Fibroblast of peridontal ligament (primary cell): ENCODE measurements at regions not wholly inside any gene's neighbourhood (a gene's known extent, or its start where the extent isn't known, plus 50 kb on each side); places are given as distances from the start of the nearest gene placed in this dataset.

Experiments used
- DNase-seq: peaks from one replicate; pipeline ENCODE4 v3.0.0-alpha.2; 2010; ENCODE audit errors: extremely low read depth

DNA sequence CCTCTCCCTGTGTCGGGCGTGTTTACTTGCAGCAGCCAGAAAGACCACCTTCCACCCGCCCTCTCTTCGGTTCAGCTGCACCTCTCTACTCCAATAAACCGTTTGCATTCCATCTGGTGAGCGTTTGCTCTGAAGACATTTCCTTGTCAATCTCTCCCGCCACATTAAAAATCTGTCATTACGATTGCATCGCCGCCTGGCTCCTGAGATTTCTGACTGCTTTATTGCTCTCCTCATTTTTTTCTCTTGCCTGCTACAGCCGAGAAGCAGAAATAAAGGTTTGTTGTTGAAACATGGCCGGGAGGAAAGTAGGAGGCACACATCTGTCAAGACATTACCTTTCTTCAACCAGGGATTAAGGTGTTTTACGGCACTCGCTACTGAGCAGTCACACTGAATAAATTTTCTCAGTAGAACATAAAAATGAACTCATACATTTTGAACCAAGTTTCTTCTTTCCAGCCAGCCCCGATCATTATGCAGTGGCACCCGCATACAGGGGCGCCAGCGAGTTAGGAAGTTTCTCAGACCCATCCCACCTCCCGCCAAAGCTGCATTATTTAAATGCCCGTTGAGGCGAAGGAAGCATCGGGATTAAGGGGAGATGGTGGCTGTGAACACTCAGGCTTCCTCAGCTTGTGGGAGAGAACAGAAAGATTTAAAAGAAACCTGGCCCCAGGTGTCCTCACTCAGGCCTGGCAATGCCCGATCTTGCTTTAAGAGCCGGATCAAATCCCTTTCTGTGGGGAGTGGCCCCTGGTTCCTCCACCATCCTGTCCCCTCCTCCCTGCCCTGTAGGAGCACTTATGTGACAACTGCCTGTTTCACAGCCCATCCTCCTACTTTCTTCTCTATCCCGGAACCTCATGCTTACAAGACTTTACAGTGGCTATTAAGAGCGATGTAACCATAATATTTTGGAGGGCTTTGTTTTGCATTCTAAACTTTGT is 1108.9 kb downstream of the BCL11B start:
- no peak for DNase-seq

DNA sequence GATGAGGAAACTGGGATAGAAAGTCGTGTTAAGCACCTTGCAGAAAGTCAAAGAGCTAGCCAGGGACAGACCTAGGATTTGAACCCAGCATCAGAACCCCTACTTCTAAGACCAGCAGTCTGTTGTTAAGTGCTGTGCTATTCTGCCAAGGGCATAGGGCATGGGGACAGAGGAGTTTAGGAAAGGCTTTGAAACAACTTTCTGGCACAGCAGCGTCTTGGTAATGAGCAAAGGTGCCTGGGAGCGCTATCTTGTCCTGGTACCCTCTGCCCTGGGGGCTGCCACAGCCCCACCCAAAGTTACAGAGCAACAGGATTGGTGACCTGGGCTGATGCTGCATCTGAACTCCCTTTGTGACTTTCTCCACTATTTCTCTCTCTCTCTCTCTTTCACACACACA is 1108.1 kb downstream of the BCL11B start:
- DNase-seq = no peak

DNA sequence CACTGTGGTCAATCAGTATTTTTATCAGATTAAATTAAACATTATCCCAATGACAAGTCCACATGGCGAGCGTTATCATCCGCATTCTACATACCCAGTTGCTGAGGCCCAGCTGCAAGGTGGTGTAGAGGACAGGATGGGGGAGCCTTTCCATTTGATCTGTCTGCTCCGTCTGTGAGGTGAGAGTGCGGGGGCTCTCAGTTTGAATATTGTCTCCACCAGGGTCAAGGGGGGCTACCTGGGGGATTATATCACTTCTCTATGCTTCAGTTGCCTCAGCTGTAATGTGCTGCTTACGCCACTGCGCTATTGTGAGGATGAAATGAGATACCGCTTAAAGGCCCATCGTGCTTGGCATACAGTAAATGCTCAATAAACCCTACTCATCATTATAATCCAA is 1106.0 kb downstream of the BCL11B start:
- no peak for DNase-seq

DNA sequence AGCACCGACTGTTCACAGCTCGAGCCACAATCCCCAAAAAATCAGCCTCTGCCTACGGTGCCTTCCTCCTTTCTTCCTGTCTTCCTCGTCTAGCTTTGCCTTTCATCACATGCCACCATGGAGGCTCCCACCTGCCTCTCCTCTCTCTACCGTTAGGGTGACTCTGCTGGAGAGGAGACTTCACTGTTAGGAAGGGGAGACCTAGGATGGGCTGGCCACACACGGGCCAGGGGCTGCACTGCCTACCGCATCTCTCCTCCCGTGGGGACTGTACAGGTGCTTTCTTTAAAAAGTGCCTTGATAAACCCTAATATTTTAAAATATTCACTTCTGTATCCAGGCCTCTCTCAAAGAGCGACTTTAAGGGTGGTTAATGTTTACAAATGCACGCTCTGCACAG is 1104.7 kb downstream of the BCL11B start:
- no peak for DNase-seq

DNA sequence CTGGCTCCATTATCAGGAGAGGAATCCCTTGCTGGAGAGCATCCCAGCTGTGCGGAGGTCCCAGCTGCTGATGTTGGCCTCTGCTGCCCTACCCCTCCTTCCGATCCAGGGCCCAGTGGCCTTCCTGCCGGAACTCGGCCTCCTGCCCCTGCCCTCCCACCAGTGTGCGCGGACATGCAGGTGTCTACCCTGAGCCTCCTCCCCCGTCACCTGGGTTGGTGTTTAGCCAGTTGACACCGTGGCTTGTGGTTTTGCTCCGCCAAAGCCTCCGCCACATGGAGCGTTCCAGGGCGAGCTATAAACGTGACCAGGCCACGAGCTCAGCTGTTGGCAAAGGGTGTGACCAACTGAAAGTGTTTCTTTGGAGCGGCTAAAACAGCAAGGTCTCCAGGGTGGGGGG is 1104.3 kb downstream of the BCL11B start:
- DNase-seq = no peak

DNA sequence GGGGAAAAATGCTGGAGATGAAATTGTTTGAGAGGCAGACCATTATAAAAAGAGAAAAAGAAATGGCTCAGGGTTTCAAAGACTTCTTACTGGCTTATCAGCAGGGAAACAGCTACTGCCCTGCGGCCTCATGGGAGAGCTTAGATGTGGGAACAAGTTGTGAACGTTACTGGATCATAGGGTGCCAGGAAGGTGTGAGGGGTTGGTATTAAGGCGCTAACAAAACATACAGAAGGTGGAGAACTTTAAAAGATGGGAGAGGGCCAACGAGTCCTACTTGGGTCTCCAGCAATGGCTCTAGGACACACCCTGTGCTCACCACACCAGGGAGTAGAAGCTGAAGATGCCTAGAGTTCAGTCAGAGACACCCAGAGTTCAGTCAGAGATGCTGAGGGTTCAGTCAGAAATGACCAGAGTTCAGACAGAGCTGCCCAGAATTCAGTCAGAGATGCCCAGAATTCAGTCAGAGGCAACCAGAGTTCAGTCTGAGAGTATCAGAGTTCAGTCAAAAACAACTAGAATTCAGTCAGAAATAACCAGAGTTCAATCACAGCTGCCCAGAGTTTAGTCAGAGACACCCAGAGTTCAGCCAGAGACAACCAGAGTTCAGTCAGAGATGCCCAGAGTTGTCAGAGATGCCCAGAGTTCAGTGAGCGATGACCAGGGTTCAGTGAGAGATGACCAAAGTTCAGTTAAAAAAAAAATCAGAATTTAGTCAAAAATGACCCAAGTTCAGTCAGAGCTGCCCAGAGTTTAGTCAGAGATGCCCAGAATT is 1103.6 kb downstream of the BCL11B start:
- DNase-seq = no peak

DNA sequence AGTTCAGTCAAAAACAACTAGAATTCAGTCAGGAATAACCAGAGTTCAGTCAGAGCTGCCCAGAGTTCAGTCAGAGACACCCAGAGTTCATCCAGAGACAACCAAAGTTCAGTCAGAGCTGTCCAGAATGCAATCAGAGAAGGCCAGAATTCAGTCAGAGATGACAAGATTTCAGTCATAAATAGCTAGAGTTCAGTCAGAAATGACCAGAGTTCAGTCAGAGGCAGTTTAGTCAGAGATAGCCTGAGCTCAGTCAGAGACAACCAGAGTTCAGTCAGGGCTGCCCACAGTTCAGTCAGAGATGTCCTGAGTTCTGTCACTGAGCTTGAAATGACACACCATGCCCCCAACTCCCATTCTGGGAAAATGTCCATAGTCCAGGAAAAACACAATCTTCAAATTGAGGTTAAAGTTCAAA is 1102.8 kb downstream of the BCL11B start:
- no peak for DNase-seq

DNA sequence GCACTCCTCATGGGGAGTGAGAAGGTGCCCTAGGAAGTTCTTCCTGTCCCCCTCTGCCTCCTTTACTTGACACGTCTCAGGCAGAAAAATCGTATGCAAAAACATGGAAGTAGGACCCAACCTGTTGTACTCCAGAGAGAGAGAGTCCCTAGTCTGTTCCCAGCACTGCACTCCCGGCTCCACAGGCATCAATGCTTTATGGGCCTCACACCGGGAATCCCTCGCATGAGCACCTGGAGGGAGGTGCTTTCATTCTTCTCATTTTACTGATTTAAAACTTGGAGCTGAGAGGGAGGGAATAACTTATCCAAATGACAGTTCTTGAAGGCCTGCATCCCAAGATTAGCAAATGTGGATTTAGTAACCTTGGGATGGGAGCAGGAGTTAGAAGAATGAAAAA is 1101.4 kb downstream of the BCL11B start:
- no peak for DNase-seq

DNA sequence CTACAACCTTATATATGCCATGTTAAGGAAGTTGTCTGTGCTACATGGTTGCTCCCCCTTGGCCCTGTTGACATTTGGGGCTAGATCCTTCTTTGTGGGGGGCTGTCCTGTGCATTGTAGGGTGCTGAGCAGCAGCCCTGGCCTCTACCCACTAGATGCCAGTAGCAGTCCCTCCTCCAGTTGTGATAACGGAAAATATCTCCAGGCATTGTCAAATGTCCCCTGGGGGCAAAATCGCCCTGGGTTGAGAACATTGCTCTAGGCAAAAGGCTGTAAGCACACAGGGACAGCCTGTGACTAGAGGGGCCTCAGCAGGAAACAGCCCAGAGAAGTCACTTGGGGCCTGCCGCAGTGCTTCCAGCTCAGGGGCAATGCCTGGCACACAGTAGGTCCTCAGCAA is 1100.3 kb downstream of the BCL11B start:
- DNase-seq = no peak

DNA sequence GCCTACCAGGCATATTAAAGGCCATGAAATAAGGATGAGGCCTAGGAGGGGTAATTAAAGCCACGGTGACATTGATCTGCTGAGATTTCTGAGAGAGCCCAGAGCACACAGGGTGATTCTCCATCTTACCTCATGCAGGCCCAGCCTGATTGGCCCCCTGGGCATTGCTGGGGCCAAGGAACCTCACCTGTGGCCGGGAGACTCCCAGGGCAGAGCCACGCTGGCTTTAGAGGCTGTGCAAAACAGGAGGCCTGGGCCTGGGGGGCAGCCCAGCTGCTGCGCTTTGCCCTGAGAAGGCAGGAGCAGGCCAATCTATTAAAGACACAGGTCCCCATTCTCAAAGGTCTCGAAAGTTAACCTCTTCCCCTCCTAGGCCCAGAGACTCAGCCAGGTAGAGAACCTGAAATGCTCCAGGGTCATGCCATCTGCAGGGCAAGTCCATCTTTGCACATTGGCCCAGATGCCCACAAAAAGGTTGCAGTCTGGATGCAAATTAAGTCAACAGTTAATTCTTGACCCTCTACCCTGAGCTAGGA is 1099.7 kb downstream of the BCL11B start:
- DNase-seq = no peak

DNA sequence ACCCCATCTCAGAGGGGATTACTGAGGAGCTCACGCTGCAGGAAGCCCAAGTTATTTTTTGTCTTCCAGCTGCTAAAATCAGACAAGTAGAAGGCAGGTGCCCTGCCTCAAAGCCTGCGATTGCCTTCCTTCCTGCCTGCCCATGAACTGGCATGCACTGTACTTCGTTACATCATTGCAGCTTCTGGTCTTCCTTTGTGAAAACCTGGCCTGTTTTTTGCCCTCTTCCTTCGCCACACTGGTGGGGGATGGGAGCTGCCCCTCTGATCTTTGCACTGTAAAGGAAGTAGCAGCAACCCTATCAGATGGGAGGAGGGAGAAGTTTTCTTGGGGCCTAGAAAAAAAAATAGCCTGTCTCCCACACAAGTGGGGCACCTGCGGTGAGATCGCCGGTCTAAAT is 1098.7 kb downstream of the BCL11B start:
- DNase-seq = no peak

DNA sequence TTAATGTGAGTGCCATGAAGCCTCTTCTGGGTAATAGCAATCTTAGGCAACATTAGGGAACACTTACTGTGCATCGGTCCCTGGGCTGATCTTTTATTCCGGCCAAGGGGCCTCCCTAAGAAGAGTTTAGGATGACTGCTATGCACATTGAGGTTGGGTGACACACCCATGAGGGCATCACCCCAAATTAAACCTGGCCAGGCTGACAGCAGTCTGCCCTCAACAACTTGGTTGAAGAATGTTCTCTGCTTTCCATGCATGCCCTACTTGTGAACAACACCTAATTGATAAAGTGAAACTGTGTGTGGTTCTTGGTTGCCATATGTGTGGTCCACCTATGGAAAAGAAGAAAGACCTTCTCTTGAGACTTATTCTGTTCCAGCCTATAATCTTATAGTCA is 1098.0 kb downstream of the BCL11B start:
- no peak for DNase-seq

DNA sequence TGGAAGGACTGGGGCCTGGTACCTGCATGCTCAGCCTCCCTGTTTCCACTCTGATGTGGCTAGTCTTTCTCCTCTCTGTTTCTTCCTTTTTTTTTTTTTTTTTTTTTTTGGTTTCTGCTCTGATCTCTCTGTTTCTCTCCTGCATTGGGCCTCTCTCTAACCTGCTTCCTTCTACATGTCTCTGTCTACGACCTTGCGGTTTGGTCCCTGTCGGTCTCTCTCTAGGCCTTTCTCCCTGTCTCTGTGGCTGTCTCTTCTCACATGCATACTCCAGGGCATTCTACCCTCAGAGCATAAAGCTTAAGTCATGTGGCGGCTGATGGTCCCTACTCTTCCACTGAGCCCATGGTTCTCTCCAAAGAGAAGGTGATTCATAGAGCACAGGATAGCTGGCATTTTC is 1096.6 kb downstream of the BCL11B start:
- DNase-seq = no peak

DNA sequence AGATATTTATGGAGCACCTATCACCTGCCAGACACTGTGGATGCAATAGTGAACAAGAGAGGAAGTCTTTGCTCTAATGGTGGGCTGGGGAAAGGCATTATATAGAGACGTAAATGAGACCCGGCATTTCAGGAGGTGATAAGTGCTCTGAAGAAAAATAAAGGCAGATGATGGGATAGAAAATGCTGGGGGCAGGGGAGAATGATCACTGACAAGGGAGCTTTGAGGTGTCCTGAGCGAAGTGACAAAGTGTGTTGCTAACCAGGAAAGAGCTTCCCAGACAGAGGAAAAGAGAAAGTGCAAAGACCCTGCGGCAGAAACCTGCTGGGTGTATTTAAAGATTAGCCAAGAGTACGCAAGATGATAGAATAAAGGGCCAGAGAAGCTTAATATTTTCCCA is 1096.1 kb downstream of the BCL11B start:
- DNase-seq = no peak

DNA sequence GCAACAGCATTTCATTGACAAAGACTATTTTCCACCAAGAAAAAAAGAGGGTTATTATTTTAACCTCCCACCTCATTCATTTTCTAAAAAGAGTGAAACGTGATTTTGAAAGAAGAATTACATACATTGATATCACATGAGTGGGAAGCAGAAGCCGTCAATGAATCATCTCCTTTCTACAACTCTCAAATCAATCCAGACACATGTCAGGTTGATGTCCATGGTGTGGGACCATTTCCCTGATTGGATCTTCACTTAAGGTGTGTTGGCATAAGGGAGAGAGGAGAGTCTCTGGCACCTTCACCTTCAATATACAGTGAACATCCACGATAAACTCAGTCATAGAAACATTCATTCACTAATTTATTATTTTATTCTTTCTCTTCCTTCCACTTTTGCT is 1095.1 kb downstream of the BCL11B start:
- DNase-seq = no peak

DNA sequence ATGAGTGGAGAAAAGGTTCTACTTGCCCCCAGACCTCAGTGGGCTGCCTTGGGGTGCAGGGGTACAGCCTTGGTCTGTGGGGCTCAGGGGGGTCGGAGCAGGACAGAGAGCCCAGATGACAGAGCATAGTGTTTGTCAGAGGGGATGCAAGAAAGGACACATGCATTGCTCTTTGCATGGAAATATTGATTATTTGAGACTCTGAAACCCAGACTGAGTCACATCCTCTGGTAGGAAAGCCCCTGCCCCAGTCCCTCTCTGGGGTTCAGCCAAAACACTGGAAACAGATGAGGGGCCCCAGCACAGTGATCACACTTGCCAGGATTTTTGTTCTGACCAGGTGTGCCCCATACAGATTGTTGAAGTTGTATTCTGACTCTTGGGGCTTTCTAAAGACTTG is 1094.4 kb downstream of the BCL11B start:
- no peak for DNase-seq

DNA sequence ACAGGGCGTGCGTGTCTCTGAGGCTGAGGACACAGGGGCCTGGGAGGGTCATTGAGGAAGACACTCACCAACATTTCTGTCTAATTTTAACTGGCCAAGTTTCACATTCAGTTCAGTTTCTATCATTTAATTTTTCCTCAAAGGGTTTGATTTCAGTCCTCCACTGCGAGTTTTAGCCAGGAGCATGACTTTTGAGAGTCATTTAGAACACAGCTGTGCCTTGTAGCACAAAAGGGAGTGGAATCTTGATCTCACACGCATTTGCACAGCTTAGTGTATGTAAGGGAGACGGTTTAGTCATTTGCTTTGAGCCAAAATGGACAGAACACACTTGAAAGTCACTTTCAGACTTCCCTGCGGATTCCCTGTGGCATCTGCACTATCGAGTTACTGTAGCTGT is 1090.8 kb downstream of the BCL11B start:
- no peak for DNase-seq

DNA sequence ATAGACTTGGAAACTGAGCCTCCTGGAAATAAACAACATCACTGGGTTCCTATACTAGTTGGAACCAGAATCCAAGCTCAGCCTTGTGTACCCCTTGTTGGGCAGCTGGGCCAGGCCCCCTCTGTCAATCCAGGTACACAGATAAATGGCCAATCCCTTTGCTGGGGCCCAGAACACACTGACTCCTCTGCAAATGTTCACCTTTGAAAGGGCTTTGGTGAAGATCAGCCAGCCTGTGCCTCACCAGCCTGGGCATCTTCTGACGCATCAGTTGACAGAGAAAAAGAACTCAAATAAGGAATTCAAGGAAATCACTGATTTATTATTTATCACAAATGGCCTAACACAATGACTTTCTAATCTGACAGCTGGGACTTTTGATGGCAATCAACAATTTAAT is 1090.2 kb downstream of the BCL11B start:
- DNase-seq = no peak

DNA sequence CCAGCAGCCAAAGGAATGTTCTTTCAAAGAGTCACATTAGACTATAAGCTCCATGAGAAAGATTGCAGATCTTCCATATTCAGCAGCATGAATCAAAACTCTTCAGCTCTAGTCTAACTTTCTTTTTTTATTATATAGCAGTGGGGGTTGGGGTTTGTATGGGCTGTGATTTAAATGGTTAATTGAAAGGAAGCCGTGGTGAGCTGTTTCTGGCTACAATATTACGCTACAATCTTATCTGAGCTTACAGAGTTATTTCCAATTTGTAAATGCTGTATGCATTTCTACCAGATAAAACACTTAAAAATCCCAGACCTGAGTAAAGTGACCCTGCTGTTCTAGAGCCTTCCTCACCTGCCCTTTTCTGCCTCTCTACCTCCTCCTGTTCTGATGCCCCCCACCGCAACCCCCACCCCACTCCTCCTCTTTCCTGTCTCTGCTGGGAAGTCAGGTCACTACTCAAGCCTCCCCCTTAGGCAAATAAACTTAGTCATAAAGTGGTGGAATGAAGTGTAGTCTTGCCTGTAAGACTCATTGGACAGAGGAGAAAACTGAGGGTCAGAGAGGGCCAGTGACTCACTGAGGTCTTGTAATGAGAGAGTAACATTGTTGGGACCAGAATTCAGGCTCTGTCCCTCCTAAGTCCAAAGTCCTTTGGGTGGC is 1089.5 kb downstream of the BCL11B start:
- no peak for DNase-seq

DNA sequence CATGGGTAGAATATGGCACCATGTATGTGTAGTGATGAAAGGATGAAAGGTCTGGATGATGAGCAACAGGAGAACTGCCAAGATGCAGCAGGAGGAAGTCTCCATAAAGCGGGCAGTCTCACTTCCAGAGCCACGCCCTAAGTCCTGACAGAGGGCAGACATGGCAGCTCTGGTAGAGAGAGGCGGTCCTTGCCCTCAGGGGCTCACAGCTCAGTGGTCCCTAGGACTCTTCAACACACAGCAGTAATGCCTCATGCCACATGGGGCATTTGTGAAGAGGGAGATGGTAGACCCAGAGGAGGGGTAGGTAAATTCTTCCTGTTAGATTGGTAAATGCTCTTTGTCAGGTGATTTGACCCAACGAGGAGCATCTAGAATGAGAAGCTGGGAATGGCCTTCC is 1088.4 kb downstream of the BCL11B start:
- DNase-seq = no peak

DNA sequence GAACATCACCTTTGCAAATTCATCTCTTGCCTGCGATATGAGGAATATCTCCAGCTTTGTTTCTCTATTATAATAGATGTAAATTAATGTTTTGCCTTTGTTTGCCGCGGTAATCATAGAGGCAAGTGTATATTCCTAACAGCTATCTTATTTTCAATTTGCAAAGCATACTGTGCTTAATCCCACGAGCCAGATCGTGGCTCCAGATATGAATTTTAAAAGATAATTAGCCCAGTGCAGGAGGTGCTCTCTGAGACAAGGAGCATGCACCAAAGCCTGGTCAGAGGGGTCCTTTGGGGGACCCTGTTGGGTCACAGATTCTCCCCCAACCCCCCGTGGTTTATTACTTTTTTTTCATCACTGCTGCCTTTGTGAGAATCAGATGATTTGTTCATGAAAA is 1087.5 kb downstream of the BCL11B start:
- DNase-seq = no peak

DNA sequence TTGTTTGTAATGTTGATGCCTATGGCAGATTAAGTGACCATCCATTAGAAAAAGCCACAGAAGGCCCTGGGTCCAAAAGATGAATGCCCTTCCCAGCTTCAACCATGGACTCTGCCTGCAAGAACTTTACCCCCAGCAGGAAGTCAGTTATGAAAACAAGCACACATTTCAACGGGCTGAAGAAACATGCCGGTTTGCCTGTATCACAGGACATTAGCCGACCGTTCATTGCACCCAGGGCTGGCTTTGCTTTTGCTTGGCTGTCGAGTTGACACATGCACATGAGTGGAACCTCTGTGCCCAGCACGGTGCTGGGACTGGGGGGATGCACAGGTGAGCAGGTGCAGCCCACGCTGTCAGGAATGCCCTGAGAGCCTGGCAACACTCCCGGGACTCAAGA is 1087.0 kb downstream of the BCL11B start:
- no peak for DNase-seq
